ENCODE measurements at regions not wholly inside any gene's neighbourhood (a gene's known extent, or its start where the extent isn't known, plus 50 kb on each side); places are given as distances from the start of the nearest gene placed in this dataset.
A peak's percentile ranks its signal among the peaks of the same experiment; 100 is the strongest.

DNA sequence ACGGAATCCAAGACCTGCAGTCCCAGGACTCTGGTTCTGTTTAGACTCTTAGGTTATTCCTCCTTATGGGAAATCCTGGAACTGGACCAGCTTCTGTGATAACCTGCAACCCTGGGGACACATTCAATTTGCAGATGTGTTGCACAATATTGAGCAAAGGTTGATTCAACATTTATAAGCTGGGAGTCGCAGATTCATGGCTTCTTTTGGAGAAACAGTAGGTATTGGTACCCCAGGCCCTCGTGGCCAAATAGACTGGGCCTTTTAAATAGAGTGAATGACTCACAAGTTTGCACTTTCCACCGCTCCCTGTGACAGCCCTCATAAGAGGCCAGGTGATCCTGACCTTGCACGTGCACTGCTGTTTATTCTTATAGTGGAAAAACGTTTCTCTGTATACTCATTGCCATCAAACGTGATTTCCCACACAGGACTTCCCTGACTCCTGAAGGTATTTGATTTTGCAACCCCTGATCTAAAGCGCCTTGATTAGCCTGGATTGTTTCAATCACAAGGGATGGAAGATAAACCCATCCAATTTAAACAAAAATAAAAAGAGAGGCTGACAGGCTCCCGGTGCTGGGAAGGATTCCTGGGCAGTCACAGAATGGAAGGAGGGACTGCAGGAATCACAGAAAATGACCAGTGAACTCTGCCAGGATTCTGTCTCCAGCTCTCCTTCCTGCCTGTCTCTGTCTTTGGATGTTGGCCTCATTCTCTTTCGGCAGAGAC lies 98.0 kb downstream of the VCPKMT start:
- no peaks in the 10 kb centered on the region for H3K9me3 ChIP-seq
- ATAC-seq (replicated peaks in 1 of 4), result no peak
- peaks cover 35% of the 10 kb centered on the region for H3K36me3 Mint-ChIP-seq
- H3K4me3 Mint-ChIP-seq, result no peak overlapping the region
- H3K27me3 Mint-ChIP-seq, result no peaks in the 10 kb centered on the region
- no peak overlapping the region for H3K27ac ChIP-seq (ENCODE audit: low read length)
- ChIA-PET POLR2A (no interaction called here), CTCF (no interaction called here)
- H3K4me1 Mint-ChIP-seq, result peaks cover 24 to 38% (median 37%) of the 10 kb centered on the region in 3 donors
- DNase-seq, result no peak
- no peak overlapping the region for H3K4me3 ChIP-seq (ENCODE audit: control insufficient read depth in 1 of 2, extremely low read depth in 1 of 2, low read length in 1 of 2)
- H3K9me3 Mint-ChIP-seq, result peaks cover 3 to 12% (median 5%) of the 10 kb centered on the region in 3 donors
- no peaks in the 10 kb centered on the region for H3K27me3 ChIP-seq (replicated peaks in 1 of 2; ENCODE audit: control insufficient read depth in 2 of 2, extremely low read depth in 1 of 2, insufficient read depth in 2 of 2, low read length in 1 of 2)
- H3K27ac Mint-ChIP-seq, result no peak overlapping the region
- H3K4me1 ChIP-seq (ENCODE audit: control insufficient read depth in 1 of 2, extremely low read depth in 1 of 2, insufficient read depth in 2 of 2, low read length in 2 of 2), result peaks cover 2 to 25% of the 10 kb centered on the region in 2 experiments
- WGBS (ENCODE audit: insufficient coverage), result 91% methylated on average over 4 of the region's 10 CpGs
- H3K36me3 ChIP-seq (ENCODE audit: control insufficient read depth in 2 of 2, extremely low read depth in 1 of 2, insufficient read depth in 1 of 2, low read length in 1 of 2), result no peaks in the 10 kb centered on the region

DNA sequence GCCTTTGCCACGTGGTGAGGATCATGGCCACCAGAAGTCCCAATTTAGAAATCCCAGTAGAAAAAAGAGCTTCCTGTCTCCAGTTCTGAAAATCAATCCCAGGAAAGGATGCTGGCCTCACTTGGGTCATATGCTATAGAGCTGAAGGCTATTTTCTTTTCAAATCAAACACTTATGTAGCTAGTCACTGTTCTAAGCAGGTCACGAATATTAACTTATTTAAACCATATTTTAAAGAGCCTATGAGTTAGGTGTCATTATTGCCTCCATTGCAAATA lies 97.5 kb downstream of the VCPKMT start:
- Histone ChIP-seq H3K36me3 (ENCODE audit: control insufficient read depth in 2 of 2, extremely low read depth in 1 of 2, insufficient read depth in 1 of 2, low read length in 1 of 2) (no peaks in the 10 kb centered on the region), H3K27ac (ENCODE audit: low read length) (no peak overlapping the region), H3K27me3 (replicated peaks in 1 of 2; ENCODE audit: control insufficient read depth in 2 of 2, extremely low read depth in 1 of 2, insufficient read depth in 2 of 2, low read length in 1 of 2) (no peaks in the 10 kb centered on the region), H3K9me3 (no peaks in the 10 kb centered on the region), H3K4me3 (ENCODE audit: control insufficient read depth in 1 of 2, extremely low read depth in 1 of 2, low read length in 1 of 2) (no peak overlapping the region), H3K4me1 (ENCODE audit: control insufficient read depth in 1 of 2, extremely low read depth in 1 of 2, insufficient read depth in 2 of 2, low read length in 2 of 2) (peaks cover 2 to 25% of the 10 kb centered on the region in 2 experiments)
- Mint-ChIP-seq H3K27ac (no peak overlapping the region), H3K4me3 (no peak overlapping the region), H3K4me1 (peaks cover 22 to 35% (median 34%) of the 10 kb centered on the region in 3 donors), H3K36me3 (peaks cover 37% of the 10 kb centered on the region), H3K27me3 (no peaks in the 10 kb centered on the region), H3K9me3 (peaks cover 3 to 12% (median 5%) of the 10 kb centered on the region in 3 donors)
- 83% methylated on average over 1 of the region's 2 CpGs for WGBS (ENCODE audit: insufficient coverage)
- DNase-seq, result no peak
- CTCF ChIA-PET, result no interaction called here
- POLR2A ChIA-PET, result no interaction called here
- no peak for ATAC-seq (replicated peaks in 1 of 4)

DNA sequence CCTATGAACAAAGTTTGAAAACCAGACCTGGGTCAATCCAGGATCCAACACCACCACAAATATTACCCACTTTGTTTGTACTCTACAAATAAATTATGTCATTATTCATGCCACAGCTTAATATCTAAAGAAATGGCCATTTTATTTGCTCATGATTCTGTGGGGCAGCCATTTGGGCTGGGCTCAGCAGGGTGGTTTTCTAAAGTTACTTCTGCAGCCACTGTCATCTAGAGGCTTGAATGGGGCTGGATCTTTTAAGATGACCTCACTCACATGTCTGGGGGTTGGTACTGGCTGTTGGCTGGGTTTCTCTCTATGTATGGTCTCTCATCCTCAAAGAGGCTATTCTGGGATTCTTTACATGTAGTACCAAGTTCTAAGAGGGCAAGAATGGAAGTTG lies 96.2 kb downstream of the VCPKMT start:
- ChIA-PET CTCF (no interaction called here), POLR2A (interaction anchor here in 1 of 2 donors (1.0 kb wide), 1 partner anchor 68 kb away, joined by 3 read pairs; no protein-coding TSS in a partner anchor)
- Mint-ChIP-seq H3K27me3 (no peaks in the 10 kb centered on the region), H3K36me3 (peaks cover 38% of the 10 kb centered on the region), H3K9me3 (peaks cover 3 to 14% (median 5%) of the 10 kb centered on the region in 3 donors), H3K4me3 (no peak overlapping the region), H3K4me1 (peaks cover 22 to 35% (median 30%) of the 10 kb centered on the region in 3 donors), H3K27ac (no peak overlapping the region)
- Histone ChIP-seq H3K4me3 (ENCODE audit: control insufficient read depth in 1 of 2, extremely low read depth in 1 of 2, low read length in 1 of 2) (no peak overlapping the region), H3K36me3 (ENCODE audit: control insufficient read depth in 2 of 2, extremely low read depth in 1 of 2, insufficient read depth in 1 of 2, low read length in 1 of 2) (no peaks in the 10 kb centered on the region), H3K9me3 (no peaks in the 10 kb centered on the region), H3K27ac (ENCODE audit: low read length) (no peak overlapping the region), H3K4me1 (ENCODE audit: control insufficient read depth in 1 of 2, extremely low read depth in 1 of 2, insufficient read depth in 2 of 2, low read length in 2 of 2) (peaks cover 2 to 25% of the 10 kb centered on the region in 2 experiments), H3K27me3 (replicated peaks in 1 of 2; ENCODE audit: control insufficient read depth in 2 of 2, extremely low read depth in 1 of 2, insufficient read depth in 2 of 2, low read length in 1 of 2) (no peaks in the 10 kb centered on the region)
- DNase-seq (no peak), ATAC-seq (replicated peaks in 1 of 4) (no peak)

DNA sequence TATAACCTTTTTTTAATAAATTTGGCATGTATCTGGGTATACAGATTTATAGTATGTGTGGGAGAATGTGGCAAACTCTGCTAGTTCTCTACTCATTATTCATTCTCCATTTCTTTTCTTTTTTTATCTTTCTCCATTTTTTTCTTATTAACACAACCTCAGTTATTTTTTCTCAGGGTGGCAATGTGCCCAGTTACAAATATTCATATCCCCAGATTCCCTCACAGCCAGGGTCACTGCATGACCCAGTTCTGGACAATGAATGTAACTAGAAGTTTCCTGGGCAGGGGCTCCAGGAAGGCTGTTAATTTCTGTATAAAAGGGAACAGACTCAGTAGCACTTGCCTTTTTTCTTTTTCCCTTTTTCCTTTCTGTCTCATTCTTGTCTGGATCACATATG lies 95.6 kb downstream of the VCPKMT start:
- CTCF ChIA-PET, result no interaction called here
- peaks cover 20 to 29% (median 26%) of the 10 kb centered on the region in 3 donors for H3K4me1 Mint-ChIP-seq
- peaks cover 9 to 20% (median 11%) of the 10 kb centered on the region in 3 donors for H3K9me3 Mint-ChIP-seq
- Histone ChIP-seq H3K36me3 (ENCODE audit: control insufficient read depth in 2 of 2, extremely low read depth in 1 of 2, insufficient read depth in 1 of 2, low read length in 1 of 2) (no peaks in the 10 kb centered on the region), H3K4me1 (ENCODE audit: control insufficient read depth in 1 of 2, extremely low read depth in 1 of 2, insufficient read depth in 2 of 2, low read length in 2 of 2) (peaks cover 2 to 25% of the 10 kb centered on the region in 2 experiments), H3K27me3 (replicated peaks in 1 of 2; ENCODE audit: control insufficient read depth in 2 of 2, extremely low read depth in 1 of 2, insufficient read depth in 2 of 2, low read length in 1 of 2) (no peaks in the 10 kb centered on the region), H3K27ac (ENCODE audit: low read length) (no peak overlapping the region), H3K9me3 (no peaks in the 10 kb centered on the region), H3K4me3 (ENCODE audit: control insufficient read depth in 1 of 2, extremely low read depth in 1 of 2, low read length in 1 of 2) (no peak overlapping the region)
- no peak for ATAC-seq (replicated peaks in 1 of 4)
- peak overlapping the region; percentile 81 to 84 for H3K27ac Mint-ChIP-seq
- peak overlapping the region in 1 of 3 donors; percentile 1 for H3K4me3 Mint-ChIP-seq
- no peaks in the 10 kb centered on the region for H3K27me3 Mint-ChIP-seq
- no peak for DNase-seq
- peaks cover 43% of the 10 kb centered on the region for H3K36me3 Mint-ChIP-seq
- POLR2A ChIA-PET, result no interaction called here

DNA sequence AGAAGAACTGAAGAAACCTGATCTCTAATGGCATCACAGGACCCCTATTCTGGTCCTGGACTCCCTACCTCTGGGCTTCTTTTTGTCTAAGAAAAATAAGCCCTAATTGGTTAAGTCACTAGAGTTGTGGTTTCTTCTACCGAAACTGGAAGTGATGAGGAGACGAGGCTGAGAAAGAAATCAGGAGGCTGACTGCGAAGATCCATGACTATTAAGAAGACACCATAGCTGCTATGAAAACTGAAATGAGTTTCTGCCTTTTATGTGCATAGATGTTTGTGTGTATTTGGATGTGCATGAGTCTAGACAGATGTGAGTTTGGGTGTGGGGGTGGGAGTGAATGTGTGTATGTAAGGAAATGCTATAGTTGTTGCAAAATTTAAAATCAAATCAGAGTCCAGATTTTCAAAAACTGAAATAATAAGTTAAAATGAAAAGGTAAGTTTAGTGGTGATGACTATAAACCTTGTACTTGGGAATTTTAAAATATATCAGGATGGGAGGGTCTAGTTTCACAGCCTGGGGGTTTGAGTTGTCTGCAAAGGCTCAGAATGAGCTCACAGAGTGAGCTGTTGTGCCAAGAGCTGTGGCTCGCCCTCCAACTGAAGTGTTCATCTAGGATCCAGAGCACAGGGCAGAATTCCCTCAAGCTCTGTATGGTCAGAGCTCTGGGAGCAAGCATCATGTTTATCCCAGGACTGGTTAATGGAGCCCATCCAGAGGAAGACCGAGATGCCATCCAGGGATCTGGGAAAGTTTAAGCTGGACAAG lies 94.9 kb downstream of the VCPKMT start:
- Histone ChIP-seq H3K9me3 (no peaks in the 10 kb centered on the region), H3K27ac (ENCODE audit: low read length) (no peak overlapping the region), H3K4me1 (ENCODE audit: control insufficient read depth in 1 of 2, extremely low read depth in 1 of 2, insufficient read depth in 2 of 2, low read length in 2 of 2) (peaks cover 2 to 23% of the 10 kb centered on the region in 2 experiments), H3K27me3 (replicated peaks in 1 of 2; ENCODE audit: control insufficient read depth in 2 of 2, extremely low read depth in 1 of 2, insufficient read depth in 2 of 2, low read length in 1 of 2) (no peaks in the 10 kb centered on the region), H3K4me3 (ENCODE audit: control insufficient read depth in 1 of 2, extremely low read depth in 1 of 2, low read length in 1 of 2) (no peak overlapping the region), H3K36me3 (ENCODE audit: control insufficient read depth in 2 of 2, extremely low read depth in 1 of 2, insufficient read depth in 1 of 2, low read length in 1 of 2) (no peaks in the 10 kb centered on the region)
- Mint-ChIP-seq H3K27ac (peak overlapping the region; percentile 81 to 84), H3K4me3 (peak overlapping the region in 1 of 3 donors; percentile 1), H3K4me1 (peaks cover 15 to 22% (median 20%) of the 10 kb centered on the region in 3 donors), H3K36me3 (peaks cover 42% of the 10 kb centered on the region), H3K27me3 (no peaks in the 10 kb centered on the region), H3K9me3 (peaks cover 10 to 21% (median 12%) of the 10 kb centered on the region in 3 donors)
- CTCF ChIA-PET, result interaction anchor here in 1 of 2 donors (0.6 kb wide), 1 partner anchor 168 kb away, joined by 6 read pairs; no protein-coding TSS in a partner anchor
- 46% methylated on average over 5 of the region's 5 CpGs for WGBS (ENCODE audit: insufficient coverage)
- DNase-seq, result peak in 1 of 35 experiments; percentile 31
- ATAC-seq (replicated peaks in 1 of 4), result peak in 1 of 4 experiments; percentile 55
- POLR2A ChIA-PET, result no interaction called here

DNA sequence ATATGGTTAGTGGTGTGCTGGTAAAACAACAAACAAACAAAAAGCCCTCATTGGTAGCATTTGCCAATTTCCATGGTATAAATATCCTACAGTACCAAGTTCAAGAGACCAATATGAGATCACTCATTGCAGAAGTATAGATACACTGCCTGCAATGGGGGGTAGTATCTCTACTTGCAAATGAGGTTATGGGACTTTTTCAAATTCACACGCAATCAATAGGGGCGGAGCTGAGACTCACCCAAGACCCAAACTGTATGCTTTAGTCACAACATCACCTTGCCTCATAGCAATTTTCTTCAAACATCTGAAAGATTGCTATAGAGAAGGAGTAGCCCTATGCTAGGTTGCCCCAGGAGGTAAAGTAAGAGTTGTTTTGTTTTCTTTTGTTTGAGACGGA lies 93.7 kb downstream of the VCPKMT start:
- Histone ChIP-seq H3K27me3 (replicated peaks in 1 of 2; ENCODE audit: control insufficient read depth in 2 of 2, extremely low read depth in 1 of 2, insufficient read depth in 2 of 2, low read length in 1 of 2) (no peaks in the 10 kb centered on the region), H3K27ac (ENCODE audit: low read length) (no peak overlapping the region), H3K4me1 (ENCODE audit: control insufficient read depth in 1 of 2, extremely low read depth in 1 of 2, insufficient read depth in 2 of 2, low read length in 2 of 2) (peaks cover 2 to 15% of the 10 kb centered on the region in 2 experiments), H3K9me3 (no peaks in the 10 kb centered on the region), H3K36me3 (ENCODE audit: control insufficient read depth in 2 of 2, extremely low read depth in 1 of 2, insufficient read depth in 1 of 2, low read length in 1 of 2) (no peaks in the 10 kb centered on the region), H3K4me3 (ENCODE audit: control insufficient read depth in 1 of 2, extremely low read depth in 1 of 2, low read length in 1 of 2) (no peak overlapping the region)
- Mint-ChIP-seq H3K9me3 (peaks cover 10 to 21% (median 12%) of the 10 kb centered on the region in 3 donors), H3K36me3 (peaks cover 45% of the 10 kb centered on the region), H3K27ac (no peak overlapping the region), H3K4me3 (no peak overlapping the region), H3K27me3 (no peaks in the 10 kb centered on the region), H3K4me1 (peaks cover 15 to 20% (median 15%) of the 10 kb centered on the region in 3 donors)
- CTCF ChIA-PET, result no interaction called here
- no peak for ATAC-seq (replicated peaks in 1 of 4)
- POLR2A ChIA-PET, result no interaction called here
- no CpG with 5 or more reads among the region's 3 CpGs for WGBS (ENCODE audit: insufficient coverage)
- DNase-seq, result no peak
